Endothelial cell of umbilical vein (primary cell): ENCODE measurements at regions not wholly inside any gene's neighbourhood (a gene's known extent, or its start where the extent isn't known, plus 50 kb on each side); places are given as distances from the start of the nearest gene placed in this dataset.

Experiments used
- BruUV-seq: library from RNA; stranded (reverse); fragments of 400-500 nt; replicated peaks from 2 replicates; lab custom pipeline; 2021; lab: Mats Ljungman, UMichigan
- CTCF ChIA-PET: fragments of 300-600, 350-600 bp; sonication (Branson Sonifier 250); formaldehyde crosslinking; loops from one replicate; lab custom pipeline; 2021; ENCODE audit warnings: antibody characterized with exemption, inconsistent platforms; lab: Charles Lee
- POLR2A ChIA-PET: fragments of 300-600, 350-600 bp; sonication (Branson Sonifier 250); formaldehyde crosslinking; loops from one replicate; lab custom pipeline; 2021; ENCODE audit warnings: antibody characterized with exemption, inconsistent platforms; lab: Charles Lee
- DNase-seq: peaks from one replicate; pipeline ENCODE4 v3.0.0-alpha.2; 2011; ENCODE audit warnings: low read depth, low spot score
- FAIRE-seq: peaks from 2 replicates; lab custom pipeline; 2011; peaks lifted over from hg19 to GRCh38; lab: Jason Lieb, UNC
- H2AFZ ChIP-seq: 2 replicates; pipeline ENCODE4 v1.6.0; 2012; ENCODE audit warnings: low read depth, low read length, control low read depth, inconsistent platforms
- H3K27ac ChIP-seq: 2 replicates; pipeline ENCODE4 v1.5.1; 2011; ENCODE audit warnings: low read depth, mild to moderate bottlenecking, control low read depth, low read length, moderate library complexity; ENCODE audit not compliant: insufficient read depth
- H3K27me3 ChIP-seq, 2 experiments: 2 replicates each; pipeline versions ENCODE4 v1.6.0 to v1.6.1; 2011; ENCODE audit warnings: low read length in 2 of 2, mixed read lengths in 1 of 2; ENCODE audit not compliant: control insufficient read depth in 2 of 2, insufficient read depth in 2 of 2
- H3K36me3 ChIP-seq, 2 experiments: 2 replicates in 1 of 2; 3 replicates in 1 of 2; pipeline ENCODE4 v1.5.1; 2011; ENCODE audit warnings: low read length in 2 of 2, mild to moderate bottlenecking in 1 of 2, moderate library complexity in 1 of 2; ENCODE audit not compliant: control insufficient read depth in 2 of 2, insufficient read depth in 2 of 2; ENCODE audit errors: extremely low read depth in 1 of 2
- H3K4me1 ChIP-seq: 3 replicates; pipeline ENCODE4 v1.5.1; 2011; ENCODE audit warnings: mild to moderate bottlenecking, low read length; ENCODE audit not compliant: control insufficient read depth, insufficient read depth; ENCODE audit errors: extremely low read depth
- H3K4me2 ChIP-seq: 2 replicates; pipeline ENCODE4 v1.6.1; 2011; ENCODE audit warnings: low read length, control low read depth, mixed read lengths; ENCODE audit not compliant: insufficient read depth
- H3K4me3 ChIP-seq, 3 experiments: fragments of 200-600 bp in 1 of 3; sonication (generic), shearing (Covaris generic) in 1 of 3; replicated peaks in 1 of 3; 2 replicates each; pipeline ENCODE4 v1.5.1; 2011 to 2016; ENCODE audit warnings: control low read depth in 3 of 3, low read length in 3 of 3, mild to moderate bottlenecking in 2 of 3, inconsistent platforms in 1 of 3, low read depth in 1 of 3, moderate library complexity in 1 of 3; ENCODE audit not compliant: insufficient read depth in 1 of 3
- H3K79me2 ChIP-seq: 2 replicates; pipeline ENCODE4 v1.6.0; 2012; ENCODE audit warnings: low read length, inconsistent platforms; ENCODE audit not compliant: control insufficient read depth, insufficient read depth
- H3K9ac ChIP-seq: replicated peaks from 2 replicates; pipeline ENCODE3; 2011; ENCODE audit warnings: low read length, control low read depth; ENCODE audit not compliant: insufficient read depth; ENCODE audit errors: extremely low read depth
- H3K9me1 ChIP-seq: replicated peaks from 3 replicates; pipeline ENCODE4 v1.6.0; 2011; ENCODE audit warnings: mild to moderate bottlenecking, low read length; ENCODE audit not compliant: control insufficient read depth, insufficient read depth; ENCODE audit errors: extremely low read depth
- H3K9me3 ChIP-seq: replicated peaks from 2 replicates; pipeline ENCODE4 v1.5.1; 2012; ENCODE audit warnings: low read length, inconsistent platforms; ENCODE audit not compliant: control insufficient read depth, insufficient read depth
- H4K20me1 ChIP-seq: replicated peaks from 2 replicates; pipeline ENCODE3; 2011; ENCODE audit warnings: mild to moderate bottlenecking, low read length; ENCODE audit not compliant: control insufficient read depth, insufficient read depth; ENCODE audit errors: extremely low read depth
- EZH2 ChIP-seq: IDR thresholded peaks from 2 replicates; pipeline ENCODE4 v1.6.1; 2012; ENCODE audit warnings: borderline replicate concordance, low read depth, mild to moderate bottlenecking, moderate library complexity, low read length, inconsistent platforms; ENCODE audit not compliant: severe bottlenecking
- FOS ChIP-seq: IDR thresholded peaks from 2 replicates; pipeline ENCODE4 v1.6.1; 2011; ENCODE audit warnings: mild to moderate bottlenecking, low read length, moderate library complexity, borderline replicate concordance; ENCODE audit not compliant: insufficient read depth
- GATA2 ChIP-seq: IDR thresholded peaks from 2 replicates; pipeline ENCODE4 v1.7.0; 2011; ENCODE audit warnings: low read depth, mild to moderate bottlenecking, moderate library complexity, mixed read lengths, low read length; ENCODE audit not compliant: insufficient read length, insufficient read depth
- JUN ChIP-seq: IDR thresholded peaks from 2 replicates; pipeline ENCODE4 v1.6.1; 2011; ENCODE audit warnings: borderline replicate concordance, low read depth; ENCODE audit not compliant: insufficient read length, insufficient read depth
- MYC ChIP-seq: IDR thresholded peaks from one replicate; pipeline ENCODE4 v1.6.1; 2011; ENCODE audit warnings: mild to moderate bottlenecking, low read depth, low read length
- POLR2A ChIP-seq: IDR thresholded peaks from 2 replicates; pipeline ENCODE4 v1.6.1; 2012; ENCODE audit warnings: low read depth, mild to moderate bottlenecking, control low read depth, low read length
- POLR2AphosphoS5 ChIP-seq: IDR thresholded peaks from 2 replicates; pipeline ENCODE4 v1.6.1; 2012; ENCODE audit warnings: low read depth, mild to moderate bottlenecking, control low read depth, low read length, moderate library complexity; ENCODE audit not compliant: insufficient read depth
- dilution Hi-C: fragments of 300-500 bp; cut with MboI; formaldehyde crosslinking; loops from one replicate; pipeline ENCODE4 v1.15.0; 2019; ENCODE audit warnings: low sequenced_read_pairs; ENCODE audit not compliant: extremely low pct_ligation_motif_present
- intact Hi-C: fragments of 100-400 bp; cut with micrococcal nuclease; formaldehyde crosslinking; loops from one replicate; pipeline ENCODE4 v1.10.0; 2022
- TF ChIP-seq, protein P1 (sequence below), 2 donors: IDR thresholded peaks; 1 replicate in 1 of 2; 2 replicates in 1 of 2; pipeline ENCODE4 v1.5.1; 2011; ENCODE audit warnings: low read length in 2 of 2, mild to moderate bottlenecking in 2 of 2, moderate library complexity in 2 of 2, control low read depth in 1 of 2, inconsistent platforms in 1 of 2, low read depth in 1 of 2; ENCODE audit not compliant: insufficient read depth in 1 of 2; ENCODE audit errors: extremely low read depth in 1 of 2
- TF ChIP-seq, protein P2 (sequence below): IDR thresholded peaks from 2 replicates; pipeline ENCODE4 v1.6.1; 2011; ENCODE audit not compliant: insufficient read depth, insufficient read length

DNA sequence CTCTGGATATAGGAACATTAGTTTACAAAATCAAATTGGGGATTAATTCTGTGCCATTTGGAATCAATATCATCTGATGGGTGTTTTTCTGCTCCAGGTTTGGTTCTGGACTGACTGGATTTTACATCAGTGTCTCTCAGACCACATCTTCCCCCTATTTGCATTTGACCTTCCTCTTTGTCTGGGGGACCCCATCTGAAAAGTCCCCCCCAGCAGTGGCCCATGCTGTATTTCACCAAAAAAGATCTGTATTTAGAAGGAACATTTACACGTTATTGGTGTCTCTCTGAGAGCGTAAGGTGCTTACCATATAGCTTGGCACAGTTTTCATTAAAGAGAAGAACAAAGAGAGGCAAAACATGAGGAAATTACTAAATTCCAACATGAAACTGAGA is 215.6 kb upstream of the CLINT1 start:
- Histone ChIP-seq H3K9ac (peak overlapping the region; percentile 90), H3K27ac (peak overlapping the region; percentile 97), H3K27me3 (no peaks in the 10 kb centered on the region), H3K9me1 (no peaks in the 10 kb centered on the region), H2AFZ (peak overlapping the region; percentile 64), H3K79me2 (no peaks in the 10 kb centered on the region), H4K20me1 (no peaks in the 10 kb centered on the region), H3K4me1 (peaks cover 18% of the 10 kb centered on the region), H3K4me2 (peak overlapping the region; percentile 89), H3K9me3 (no peaks in the 10 kb centered on the region), H3K36me3 (no peaks in the 10 kb centered on the region), H3K4me3 (no peak overlapping the region)
- DNase-seq (no peak), FAIRE-seq (no peak)
- TSS peak; percentile 96 for BruUV-seq
- dilution Hi-C loops: no loop called here
- TF ChIP-seq EZH2: no peak
- TF ChIP-seq, protein P1, sequence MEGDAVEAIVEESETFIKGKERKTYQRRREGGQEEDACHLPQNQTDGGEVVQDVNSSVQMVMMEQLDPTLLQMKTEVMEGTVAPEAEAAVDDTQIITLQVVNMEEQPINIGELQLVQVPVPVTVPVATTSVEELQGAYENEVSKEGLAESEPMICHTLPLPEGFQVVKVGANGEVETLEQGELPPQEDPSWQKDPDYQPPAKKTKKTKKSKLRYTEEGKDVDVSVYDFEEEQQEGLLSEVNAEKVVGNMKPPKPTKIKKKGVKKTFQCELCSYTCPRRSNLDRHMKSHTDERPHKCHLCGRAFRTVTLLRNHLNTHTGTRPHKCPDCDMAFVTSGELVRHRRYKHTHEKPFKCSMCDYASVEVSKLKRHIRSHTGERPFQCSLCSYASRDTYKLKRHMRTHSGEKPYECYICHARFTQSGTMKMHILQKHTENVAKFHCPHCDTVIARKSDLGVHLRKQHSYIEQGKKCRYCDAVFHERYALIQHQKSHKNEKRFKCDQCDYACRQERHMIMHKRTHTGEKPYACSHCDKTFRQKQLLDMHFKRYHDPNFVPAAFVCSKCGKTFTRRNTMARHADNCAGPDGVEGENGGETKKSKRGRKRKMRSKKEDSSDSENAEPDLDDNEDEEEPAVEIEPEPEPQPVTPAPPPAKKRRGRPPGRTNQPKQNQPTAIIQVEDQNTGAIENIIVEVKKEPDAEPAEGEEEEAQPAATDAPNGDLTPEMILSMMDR (IDR thresholded peaks at IDR 0.05; ENCODE audit: extremely low read depth in 1 of 2, insufficient read depth in 1 of 2, low read depth in 1 of 2, low read length in 2 of 2): no peak
- TF ChIP-seq FOS: no peak
- TF ChIP-seq JUN: no peak
- TF ChIP-seq POLR2A: no peak
- no peak for TF ChIP-seq MYC
- TF ChIP-seq POLR2AphosphoS5: no peak
- TF ChIP-seq GATA2: no peak
- TF ChIP-seq, protein P2, sequence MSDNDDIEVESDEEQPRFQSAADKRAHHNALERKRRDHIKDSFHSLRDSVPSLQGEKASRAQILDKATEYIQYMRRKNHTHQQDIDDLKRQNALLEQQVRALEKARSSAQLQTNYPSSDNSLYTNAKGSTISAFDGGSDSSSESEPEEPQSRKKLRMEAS: no peak
- CTCF ChIA-PET: interaction anchor here (0.6 to 4.8 kb wide), 87 partner anchors 9 to 1835 kb away, joined by 3 to 110 read pairs (median 4); partner anchors contain the start of gene EBF1
- POLR2A ChIA-PET: no interaction called here
- intact Hi-C loops: loop anchor here (2.0 to 10.0 kb wide), 4 partner anchors 38 to 254 kb away; partner anchors contain the start of gene CLINT1
